ENCODE measurements at regions not wholly inside any gene's neighbourhood (a gene's known extent, or its start where the extent isn't known, plus 50 kb on each side); places are given as distances from the start of the nearest gene placed in this dataset.

DNA sequence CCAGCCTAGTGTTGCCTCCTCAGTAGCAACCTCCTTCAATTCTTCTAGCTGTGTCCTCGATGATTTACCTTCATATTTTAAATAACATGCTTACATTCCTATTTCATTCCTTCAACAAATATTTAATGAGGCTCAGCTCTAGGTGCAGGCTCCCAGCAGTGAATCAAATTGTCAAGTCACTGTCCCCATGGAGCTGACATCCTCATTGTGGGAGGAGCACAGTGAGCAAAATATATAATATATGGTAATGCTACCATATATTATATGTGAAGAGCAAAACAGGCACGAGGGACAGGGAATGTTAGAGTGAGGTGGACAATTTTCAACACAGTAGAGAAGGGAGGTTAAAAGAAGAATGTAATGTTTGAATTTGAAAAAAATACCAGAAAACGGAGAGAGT is 869.1 kb downstream of the SLC4A3 start:
- intact Hi-C loops (cut with DNase I): no loop called here
- Histone ChIP-seq H3K27me3 (ENCODE audit: control insufficient read depth, insufficient read depth, low read length) (no peaks in the 10 kb centered on the region), H3K36me3 (ENCODE audit: control insufficient read depth in 2 of 3, insufficient read depth in 3 of 3, low read length in 3 of 3) (no peaks in the 10 kb centered on the region), H3K4me1 (ENCODE audit: control insufficient read depth in 2 of 3, insufficient read depth in 2 of 3, low read depth in 1 of 3, low read length in 3 of 3) (no peaks in the 10 kb centered on the region), H3K9me3 (ENCODE audit: control insufficient read depth in 2 of 3, insufficient read depth in 1 of 3, low read length in 3 of 3) (no peaks in the 10 kb centered on the region), H3K9ac (ENCODE audit: low read length in 3 of 3) (no peak overlapping the region), H3K4me3 (ENCODE audit: low read length in 3 of 3) (no peak overlapping the region), H3K27ac (ENCODE audit: low read depth in 2 of 2, low read length in 2 of 2) (no peak overlapping the region)
- FAIRE-seq: no peak
- DNase-seq: no peak
- TF ChIP-seq, protein P1, sequence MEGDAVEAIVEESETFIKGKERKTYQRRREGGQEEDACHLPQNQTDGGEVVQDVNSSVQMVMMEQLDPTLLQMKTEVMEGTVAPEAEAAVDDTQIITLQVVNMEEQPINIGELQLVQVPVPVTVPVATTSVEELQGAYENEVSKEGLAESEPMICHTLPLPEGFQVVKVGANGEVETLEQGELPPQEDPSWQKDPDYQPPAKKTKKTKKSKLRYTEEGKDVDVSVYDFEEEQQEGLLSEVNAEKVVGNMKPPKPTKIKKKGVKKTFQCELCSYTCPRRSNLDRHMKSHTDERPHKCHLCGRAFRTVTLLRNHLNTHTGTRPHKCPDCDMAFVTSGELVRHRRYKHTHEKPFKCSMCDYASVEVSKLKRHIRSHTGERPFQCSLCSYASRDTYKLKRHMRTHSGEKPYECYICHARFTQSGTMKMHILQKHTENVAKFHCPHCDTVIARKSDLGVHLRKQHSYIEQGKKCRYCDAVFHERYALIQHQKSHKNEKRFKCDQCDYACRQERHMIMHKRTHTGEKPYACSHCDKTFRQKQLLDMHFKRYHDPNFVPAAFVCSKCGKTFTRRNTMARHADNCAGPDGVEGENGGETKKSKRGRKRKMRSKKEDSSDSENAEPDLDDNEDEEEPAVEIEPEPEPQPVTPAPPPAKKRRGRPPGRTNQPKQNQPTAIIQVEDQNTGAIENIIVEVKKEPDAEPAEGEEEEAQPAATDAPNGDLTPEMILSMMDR (IDR thresholded peaks at IDR 0.05; ENCODE audit: borderline replicate concordance, extremely low read depth, insufficient read depth): no peak

DNA sequence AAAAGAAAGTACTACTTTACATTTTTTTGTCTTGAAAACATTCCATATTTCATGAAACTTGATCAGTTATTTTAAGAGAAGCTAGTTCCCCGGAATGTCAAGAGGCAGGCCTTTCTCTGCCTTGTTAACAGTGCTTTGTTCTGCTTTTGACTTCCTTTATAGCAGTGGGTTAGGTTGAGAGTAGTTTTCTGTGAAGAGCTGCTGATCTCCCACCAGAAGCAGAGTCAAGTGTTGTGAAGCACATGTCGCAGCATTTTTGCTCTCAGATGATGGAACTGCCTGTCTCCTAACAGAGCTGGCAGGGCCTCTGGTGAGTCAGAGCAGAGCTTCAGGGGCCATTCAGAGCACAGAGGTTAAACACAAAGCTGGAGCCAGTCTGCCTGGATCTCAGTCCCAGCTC is 871.8 kb downstream of the SLC4A3 start:
- H3K27me3 ChIP-seq (ENCODE audit: control insufficient read depth, insufficient read depth, low read length): no peaks in the 10 kb centered on the region
- no peaks in the 10 kb centered on the region for H3K9me3 ChIP-seq (ENCODE audit: control insufficient read depth in 2 of 3, insufficient read depth in 1 of 3, low read length in 3 of 3)
- TF ChIP-seq, protein P1 (IDR thresholded peaks at IDR 0.05; ENCODE audit: borderline replicate concordance, extremely low read depth, insufficient read depth): no peak
- no peak overlapping the region for H3K27ac ChIP-seq (ENCODE audit: low read depth in 2 of 2, low read length in 2 of 2)
- H3K36me3 ChIP-seq (ENCODE audit: control insufficient read depth in 2 of 3, insufficient read depth in 3 of 3, low read length in 3 of 3): no peaks in the 10 kb centered on the region
- no peak overlapping the region for H3K4me3 ChIP-seq (ENCODE audit: low read length in 3 of 3)
- FAIRE-seq (no peak), DNase-seq (peak in 2 of 5 donors; percentile 2 to 7)
- intact Hi-C loops (cut with DNase I): no loop called here
- H3K4me1 ChIP-seq (ENCODE audit: control insufficient read depth in 2 of 3, insufficient read depth in 2 of 3, low read depth in 1 of 3, low read length in 3 of 3): no peaks in the 10 kb centered on the region
- H3K9ac ChIP-seq (ENCODE audit: low read length in 3 of 3): no peak overlapping the region

DNA sequence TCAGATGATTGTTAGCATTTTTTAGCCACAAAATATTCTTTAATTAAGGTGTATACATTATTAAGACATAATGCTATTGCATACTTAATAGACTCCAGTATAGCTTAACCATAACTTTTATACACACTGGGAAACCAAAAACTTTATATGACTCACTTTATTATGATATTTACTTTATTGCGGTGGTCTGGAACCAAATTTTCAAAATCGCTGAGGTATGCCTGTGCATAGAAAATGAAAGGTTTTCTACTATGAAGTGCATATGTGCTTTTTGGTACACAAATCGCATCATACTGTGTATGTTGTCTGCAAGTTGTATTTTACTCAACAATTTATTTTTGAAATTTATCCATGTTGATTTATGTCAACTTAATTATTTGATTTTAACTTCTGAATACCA is 875.1 kb downstream of the SLC4A3 start:
- FAIRE-seq: no peak

DNA sequence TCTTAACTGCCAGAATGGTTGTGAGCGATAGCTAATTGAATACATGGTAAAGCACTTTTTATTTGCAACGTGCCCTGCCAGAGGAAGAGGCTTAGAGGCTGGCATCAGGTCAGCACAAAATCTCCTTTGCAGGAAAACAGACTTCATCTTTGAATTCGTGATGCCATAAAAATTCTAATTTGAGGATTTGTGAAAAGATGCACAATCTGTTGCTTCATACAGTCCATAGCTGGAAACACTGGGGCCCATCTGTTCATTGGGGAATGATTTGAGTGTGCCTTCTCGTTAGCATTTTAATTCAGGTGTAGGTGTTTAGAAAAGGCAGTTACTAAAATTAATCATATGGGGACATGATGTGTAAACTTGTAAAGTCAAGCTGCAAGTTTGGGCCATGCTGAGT is 876.0 kb downstream of the SLC4A3 start:
- Histone ChIP-seq H3K27me3 (ENCODE audit: control insufficient read depth, insufficient read depth, low read length) (no peaks in the 10 kb centered on the region), H3K27ac (ENCODE audit: low read depth in 2 of 2, low read length in 2 of 2) (no peak overlapping the region), H3K4me3 (ENCODE audit: low read length in 3 of 3) (no peak overlapping the region), H3K9ac (ENCODE audit: low read length in 3 of 3) (no peak overlapping the region), H3K36me3 (ENCODE audit: control insufficient read depth in 2 of 3, insufficient read depth in 3 of 3, low read length in 3 of 3) (no peaks in the 10 kb centered on the region), H3K9me3 (ENCODE audit: control insufficient read depth in 2 of 3, insufficient read depth in 1 of 3, low read length in 3 of 3) (no peaks in the 10 kb centered on the region), H3K4me1 (ENCODE audit: control insufficient read depth in 2 of 3, insufficient read depth in 2 of 3, low read depth in 1 of 3, low read length in 3 of 3) (no peaks in the 10 kb centered on the region)
- no peak for FAIRE-seq
- TF ChIP-seq, protein P1 (IDR thresholded peaks at IDR 0.05; ENCODE audit: borderline replicate concordance, extremely low read depth, insufficient read depth): no peak
- no peak for DNase-seq
- intact Hi-C loops (cut with DNase I): no loop called here

More for the DNA sequence above, 875.1 kb downstream of the SLC4A3 start:
- TF ChIP-seq, protein P1 (IDR thresholded peaks at IDR 0.05; ENCODE audit: borderline replicate concordance, extremely low read depth, insufficient read depth): no peak
- H3K36me3 ChIP-seq (ENCODE audit: control insufficient read depth in 2 of 3, insufficient read depth in 3 of 3, low read length in 3 of 3): no peaks in the 10 kb centered on the region
- H3K27me3 ChIP-seq (ENCODE audit: control insufficient read depth, insufficient read depth, low read length): no peaks in the 10 kb centered on the region
- no peaks in the 10 kb centered on the region for H3K9me3 ChIP-seq (ENCODE audit: control insufficient read depth in 2 of 3, insufficient read depth in 1 of 3, low read length in 3 of 3)
- DNase-seq: no peak
- no peak overlapping the region for H3K4me3 ChIP-seq (ENCODE audit: low read length in 3 of 3)
- no peak overlapping the region for H3K9ac ChIP-seq (ENCODE audit: low read length in 3 of 3)
- intact Hi-C loops (cut with DNase I): no loop called here
- no peaks in the 10 kb centered on the region for H3K4me1 ChIP-seq (ENCODE audit: control insufficient read depth in 2 of 3, insufficient read depth in 2 of 3, low read depth in 1 of 3, low read length in 3 of 3)
- no peak overlapping the region for H3K27ac ChIP-seq (ENCODE audit: low read depth in 2 of 2, low read length in 2 of 2)

All from kidney (tissue), 13 donors.